Peyer's patch (tissue), 4 donors: ENCODE measurements at regions not wholly inside any gene's neighbourhood (a gene's known extent, or its start where the extent isn't known, plus 50 kb on each side); places are given as distances from the start of the nearest gene placed in this dataset.

Experiments
- CTCF ChIP-seq, 6 experiments: fragments of 450-650 bp in 4 of 6; fragments of 200-600 bp in 2 of 6; sonication (generic) in 1 of 6; IDR thresholded peaks; one replicate each; pipeline ENCODE4 v1.5.1; 2017 to 2019; ENCODE audit warnings: antibody characterized with exemption in 6 of 6, mild to moderate bottlenecking in 3 of 6, moderate library complexity in 1 of 6
- POLR2A ChIP-seq, 2 donors: fragments of 450-650 bp; IDR thresholded peaks; one replicate each; pipeline ENCODE4 v1.5.1; 2017; ENCODE audit warnings: antibody characterized with exemption in 2 of 2, mild to moderate bottlenecking in 2 of 2, moderate library complexity in 2 of 2

- TF ChIP-seq CTCF (IDR thresholded peaks at IDR 0.05) (no peak), POLR2A (IDR thresholded peaks at IDR 0.05) (no peak)
Measured at GRCh38 chr12:83317595-83317994, 630.9 kb downstream of the TMTC2 start.
